Liver (tissue), 8 donors: ENCODE measurements at regions not wholly inside any gene's neighbourhood (a gene's known extent, or its start where the extent isn't known, plus 50 kb on each side); places are given as distances from the start of the nearest gene placed in this dataset.

Experiments
- DNase-seq: peaks from one replicate; pipeline ENCODE4 v3.0.0-alpha.2; 2017; ENCODE audit warnings: low spot score
- H3K27ac ChIP-seq, 2 donors: one replicate each; pipeline ENCODE4 v1.7.0; 2013; ENCODE audit warnings: inconsistent platforms in 2 of 2, low read length in 2 of 2, control low read depth in 1 of 2, low read depth in 1 of 2, mild to moderate bottlenecking in 1 of 2
- H3K27me3 ChIP-seq, 4 donors: one replicate each; pipeline versions ENCODE4 v1.6.1 to v1.7.0; 2013; ENCODE audit warnings: low read length in 3 of 4, inconsistent platforms in 1 of 4, mild to moderate bottlenecking in 1 of 4, moderate library complexity in 1 of 4; ENCODE audit not compliant: control insufficient read depth in 4 of 4, insufficient read depth in 4 of 4
- H3K36me3 ChIP-seq, 4 donors: one replicate each; pipeline versions ENCODE4 v1.6.1 to v1.7.0; 2013; ENCODE audit warnings: low read length in 3 of 4, mild to moderate bottlenecking in 3 of 4, low read depth in 1 of 4, moderate library complexity in 1 of 4; ENCODE audit not compliant: control insufficient read depth in 4 of 4, insufficient read depth in 3 of 4
- H3K4me1 ChIP-seq, 4 donors: one replicate each; pipeline versions ENCODE4 v1.6.1 to v1.7.0; 2013; ENCODE audit warnings: low read length in 3 of 4, mild to moderate bottlenecking in 3 of 4, moderate library complexity in 1 of 4; ENCODE audit not compliant: control insufficient read depth in 4 of 4, insufficient read depth in 4 of 4
- H3K4me3 ChIP-seq, 3 donors: one replicate each; pipeline versions ENCODE4 v1.6.1 to v1.7.0; 2013; ENCODE audit warnings: low read length in 3 of 3, control low read depth in 1 of 3, low read depth in 1 of 3, mild to moderate bottlenecking in 1 of 3
- H3K9ac ChIP-seq, 2 donors: one replicate each; pipeline ENCODE4 v1.7.0; 2013; ENCODE audit warnings: low read length in 2 of 2, mild to moderate bottlenecking in 2 of 2, moderate library complexity in 2 of 2, control low read depth in 1 of 2, low read depth in 1 of 2
- H3K9me3 ChIP-seq, 4 donors: one replicate each; pipeline versions ENCODE4 v1.6.1 to v1.7.0; 2013; ENCODE audit warnings: low read length in 3 of 4; ENCODE audit not compliant: control insufficient read depth in 4 of 4
- CTCF ChIP-seq: fragments of 150-350 bp; IDR thresholded peaks from 2 replicates; pipeline ENCODE4 v1.5.1; 2017; ENCODE audit warnings: improper control_type of control experiment, low read depth, low read length; ENCODE audit not compliant: missing input control
- EGR1 ChIP-seq, 2 donors: IDR thresholded peaks; 2 replicates each; pipeline ENCODE4 v1.6.1; 2016 to 2018; ENCODE audit warnings: antibody characterized with exemption in 2 of 2, low read depth in 2 of 2
- FOXA1 ChIP-seq: IDR thresholded peaks from 2 replicates; pipeline ENCODE4 v1.6.1; 2016; ENCODE audit warnings: antibody characterized with exemption
- FOXA2 ChIP-seq: IDR thresholded peaks from 2 replicates; pipeline ENCODE4 v1.6.1; 2016; ENCODE audit warnings: antibody characterized with exemption
- GABPA ChIP-seq, 2 donors: IDR thresholded peaks in 1 of 2; conservative IDR thresholded peaks in 1 of 2; 2 replicates each; pipeline ENCODE4 v1.6.1; 2016; ENCODE audit warnings: antibody characterized with exemption in 2 of 2, mild to moderate bottlenecking in 1 of 2, moderate library complexity in 1 of 2
- HNF4A ChIP-seq, 2 donors: conservative IDR thresholded peaks; 2 replicates each; pipeline ENCODE4 v1.6.1; 2016; ENCODE audit warnings: antibody characterized with exemption in 2 of 2, mild to moderate bottlenecking in 2 of 2
- HNF4G ChIP-seq: IDR thresholded peaks from 2 replicates; pipeline ENCODE4 v1.6.1; 2016; ENCODE audit warnings: antibody characterized with exemption
- JUND ChIP-seq, 2 donors: IDR thresholded peaks; 2 replicates each; pipeline ENCODE4 v1.6.1; 2016; ENCODE audit warnings: antibody characterized with exemption in 2 of 2
- MAX ChIP-seq: IDR thresholded peaks from 2 replicates; pipeline ENCODE4 v1.6.1; 2016; ENCODE audit warnings: antibody characterized with exemption
- NR2F2 ChIP-seq: IDR thresholded peaks from 2 replicates; pipeline ENCODE4 v1.6.1; 2016; ENCODE audit warnings: antibody characterized with exemption
- RAD21 ChIP-seq, 2 donors: IDR thresholded peaks; 2 replicates each; pipeline ENCODE4 v1.6.1; 2016; ENCODE audit warnings: antibody characterized with exemption in 2 of 2, mild to moderate bottlenecking in 2 of 2
- RXRA ChIP-seq, 2 donors: IDR thresholded peaks; 2 replicates each; pipeline ENCODE4 v1.6.1; 2017 to 2018; ENCODE audit warnings: antibody characterized with exemption in 2 of 2, mild to moderate bottlenecking in 1 of 2
- SP1 ChIP-seq: IDR thresholded peaks from 2 replicates; pipeline ENCODE4 v1.6.1; 2018; ENCODE audit warnings: antibody characterized with exemption, mild to moderate bottlenecking
- TAF1 ChIP-seq: conservative IDR thresholded peaks from 2 replicates; pipeline ENCODE4 v1.6.1; 2016; ENCODE audit warnings: antibody characterized with exemption, mild to moderate bottlenecking
- YY1 ChIP-seq: IDR thresholded peaks from 2 replicates; pipeline ENCODE4 v1.6.1; 2016; ENCODE audit warnings: antibody characterized with exemption, mild to moderate bottlenecking
- WGBS: extraction: QIAGEN DNeasy Blood & Tissue Kit; methylation state at CpG from one replicate; pipeline ENCODE4 v1.1.7; 2013; 5-methylcytosine and 5-hydroxymethylcytosine counted together
- TF ChIP-seq, protein P1 (sequence below): IDR thresholded peaks from 2 replicates; pipeline ENCODE4 v1.6.1; 2016; ENCODE audit warnings: antibody characterized with exemption
- TF ChIP-seq, protein P2 (sequence below): IDR thresholded peaks from 2 replicates; pipeline ENCODE4 v1.6.1; 2016; ENCODE audit warnings: antibody characterized with exemption
- TF ChIP-seq, protein P3 (sequence below): IDR thresholded peaks from 2 replicates; pipeline ENCODE4 v1.6.1; 2016; ENCODE audit warnings: antibody characterized with exemption, mild to moderate bottlenecking
- donor health status: healthy.
- donor health status: healthy.
- donor health status: healthy.
- donor health status: healthy.
- donor health status: healthy.

DNA sequence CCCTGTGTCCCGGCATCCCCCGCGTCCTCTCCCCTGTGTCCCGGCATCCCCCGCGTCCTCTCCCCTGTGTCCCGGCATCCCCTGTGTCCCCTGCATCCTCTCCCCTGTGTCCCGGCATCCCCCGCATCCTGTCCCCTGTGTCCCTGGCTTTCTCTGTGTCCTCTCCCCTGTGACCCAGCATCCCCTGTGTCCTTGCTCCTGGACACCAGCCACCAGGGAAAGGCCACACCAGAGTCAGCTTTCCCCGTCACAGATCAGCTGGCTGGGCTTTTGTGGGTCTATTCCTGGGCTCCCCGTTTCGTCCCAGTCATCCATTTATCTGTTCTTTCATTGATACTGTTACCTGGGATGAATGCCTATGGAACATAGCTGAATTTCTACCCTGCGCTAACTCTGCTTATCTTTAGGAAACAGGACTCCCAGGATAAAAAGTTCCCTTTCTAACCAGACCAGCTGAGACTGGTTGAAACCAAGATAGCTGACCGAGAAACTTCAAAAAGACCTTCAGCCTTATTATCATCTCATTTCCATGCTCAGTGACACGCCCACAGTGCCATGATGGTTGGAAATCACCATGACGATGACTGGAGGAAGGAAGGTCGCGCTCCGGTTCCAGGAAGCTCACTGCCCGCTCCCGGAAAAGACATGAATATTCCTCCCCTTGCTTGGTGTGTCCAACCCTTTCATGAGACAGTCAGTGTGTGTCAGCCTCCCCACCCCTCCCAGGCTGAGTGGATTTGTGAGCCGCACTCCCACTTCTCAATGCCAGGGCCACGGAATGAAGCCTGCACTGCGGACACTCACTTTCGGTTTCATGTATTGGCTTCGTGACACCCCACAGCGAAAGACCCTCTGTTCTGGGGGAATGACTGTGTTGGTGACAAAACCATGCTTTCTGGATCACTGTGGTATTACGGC, 276.4 kb upstream of the SFSWAP start:
- H3K27me3 ChIP-seq = peaks cover 0 to 6% (median 0%) of the 10 kb centered on the region in 4 donors

More for the DNA sequence above, 276.4 kb upstream of the SFSWAP start:
- TF ChIP-seq, protein P1, sequence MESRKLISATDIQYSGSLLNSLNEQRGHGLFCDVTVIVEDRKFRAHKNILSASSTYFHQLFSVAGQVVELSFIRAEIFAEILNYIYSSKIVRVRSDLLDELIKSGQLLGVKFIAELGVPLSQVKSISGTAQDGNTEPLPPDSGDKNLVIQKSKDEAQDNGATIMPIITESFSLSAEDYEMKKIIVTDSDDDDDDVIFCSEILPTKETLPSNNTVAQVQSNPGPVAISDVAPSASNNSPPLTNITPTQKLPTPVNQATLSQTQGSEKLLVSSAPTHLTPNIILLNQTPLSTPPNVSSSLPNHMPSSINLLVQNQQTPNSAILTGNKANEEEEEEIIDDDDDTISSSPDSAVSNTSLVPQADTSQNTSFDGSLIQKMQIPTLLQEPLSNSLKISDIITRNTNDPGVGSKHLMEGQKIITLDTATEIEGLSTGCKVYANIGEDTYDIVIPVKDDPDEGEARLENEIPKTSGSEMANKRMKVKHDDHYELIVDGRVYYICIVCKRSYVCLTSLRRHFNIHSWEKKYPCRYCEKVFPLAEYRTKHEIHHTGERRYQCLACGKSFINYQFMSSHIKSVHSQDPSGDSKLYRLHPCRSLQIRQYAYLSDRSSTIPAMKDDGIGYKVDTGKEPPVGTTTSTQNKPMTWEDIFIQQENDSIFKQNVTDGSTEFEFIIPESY = no peak
- no peak for TF ChIP-seq FOXA1
- no peak for TF ChIP-seq RXRA (IDR thresholded peaks at IDR 0.05)
- no peak for TF ChIP-seq MAX
- TF ChIP-seq, protein P2, sequence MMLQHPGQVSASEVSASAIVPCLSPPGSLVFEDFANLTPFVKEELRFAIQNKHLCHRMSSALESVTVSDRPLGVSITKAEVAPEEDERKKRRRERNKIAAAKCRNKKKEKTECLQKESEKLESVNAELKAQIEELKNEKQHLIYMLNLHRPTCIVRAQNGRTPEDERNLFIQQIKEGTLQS = no peak
- no peak for TF ChIP-seq CTCF
- TF ChIP-seq SP1 = no peak
- no peak for TF ChIP-seq NR2F2
- TF ChIP-seq YY1 = no peak
- no peak for TF ChIP-seq HNF4G
- TF ChIP-seq EGR1 (IDR thresholded peaks at IDR 0.05; ENCODE audit: low read depth in 2 of 2) = no peak
- TF ChIP-seq FOXA2 = no peak
- TF ChIP-seq HNF4A (conservative IDR thresholded peaks at IDR 0.05) = no peak
- no peak for TF ChIP-seq TAF1
- TF ChIP-seq RAD21 (IDR thresholded peaks at IDR 0.05) = no peak
- TF ChIP-seq, protein P3, sequence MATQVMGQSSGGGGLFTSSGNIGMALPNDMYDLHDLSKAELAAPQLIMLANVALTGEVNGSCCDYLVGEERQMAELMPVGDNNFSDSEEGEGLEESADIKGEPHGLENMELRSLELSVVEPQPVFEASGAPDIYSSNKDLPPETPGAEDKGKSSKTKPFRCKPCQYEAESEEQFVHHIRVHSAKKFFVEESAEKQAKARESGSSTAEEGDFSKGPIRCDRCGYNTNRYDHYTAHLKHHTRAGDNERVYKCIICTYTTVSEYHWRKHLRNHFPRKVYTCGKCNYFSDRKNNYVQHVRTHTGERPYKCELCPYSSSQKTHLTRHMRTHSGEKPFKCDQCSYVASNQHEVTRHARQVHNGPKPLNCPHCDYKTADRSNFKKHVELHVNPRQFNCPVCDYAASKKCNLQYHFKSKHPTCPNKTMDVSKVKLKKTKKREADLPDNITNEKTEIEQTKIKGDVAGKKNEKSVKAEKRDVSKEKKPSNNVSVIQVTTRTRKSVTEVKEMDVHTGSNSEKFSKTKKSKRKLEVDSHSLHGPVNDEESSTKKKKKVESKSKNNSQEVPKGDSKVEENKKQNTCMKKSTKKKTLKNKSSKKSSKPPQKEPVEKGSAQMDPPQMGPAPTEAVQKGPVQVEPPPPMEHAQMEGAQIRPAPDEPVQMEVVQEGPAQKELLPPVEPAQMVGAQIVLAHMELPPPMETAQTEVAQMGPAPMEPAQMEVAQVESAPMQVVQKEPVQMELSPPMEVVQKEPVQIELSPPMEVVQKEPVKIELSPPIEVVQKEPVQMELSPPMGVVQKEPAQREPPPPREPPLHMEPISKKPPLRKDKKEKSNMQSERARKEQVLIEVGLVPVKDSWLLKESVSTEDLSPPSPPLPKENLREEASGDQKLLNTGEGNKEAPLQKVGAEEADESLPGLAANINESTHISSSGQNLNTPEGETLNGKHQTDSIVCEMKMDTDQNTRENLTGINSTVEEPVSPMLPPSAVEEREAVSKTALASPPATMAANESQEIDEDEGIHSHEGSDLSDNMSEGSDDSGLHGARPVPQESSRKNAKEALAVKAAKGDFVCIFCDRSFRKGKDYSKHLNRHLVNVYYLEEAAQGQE = no peak
- no peak for TF ChIP-seq JUND (IDR thresholded peaks at IDR 0.05)
- no peak for TF ChIP-seq GABPA (IDR thresholded peaks at IDR 0.05 in 1 of 2, conservative IDR thresholded peaks at IDR 0.05 in 1 of 2)
- Histone ChIP-seq H3K4me1 (no peaks in the 10 kb centered on the region), H3K36me3 (no peaks in the 10 kb centered on the region), H3K4me3 (no peak overlapping the region), H3K9ac (no peak overlapping the region), H3K27ac (no peak overlapping the region), H3K9me3 (peaks cover 0 to 3% (median 0%) of the 10 kb centered on the region in 4 donors)
- DNase-seq = no peak
- 71% methylated on average over 28 of the region's 28 CpGs for WGBS
